ENCODE measurements at regions not wholly inside any gene's neighbourhood (a gene's known extent, or its start where the extent isn't known, plus 50 kb on each side); places are given as distances from the start of the nearest gene placed in this dataset.
"Not testable (repeated sequence)": the region's sequence is repeated elsewhere in the genome, so short reads cannot be mapped to it uniquely, and the experiment has no call there.

DNA sequence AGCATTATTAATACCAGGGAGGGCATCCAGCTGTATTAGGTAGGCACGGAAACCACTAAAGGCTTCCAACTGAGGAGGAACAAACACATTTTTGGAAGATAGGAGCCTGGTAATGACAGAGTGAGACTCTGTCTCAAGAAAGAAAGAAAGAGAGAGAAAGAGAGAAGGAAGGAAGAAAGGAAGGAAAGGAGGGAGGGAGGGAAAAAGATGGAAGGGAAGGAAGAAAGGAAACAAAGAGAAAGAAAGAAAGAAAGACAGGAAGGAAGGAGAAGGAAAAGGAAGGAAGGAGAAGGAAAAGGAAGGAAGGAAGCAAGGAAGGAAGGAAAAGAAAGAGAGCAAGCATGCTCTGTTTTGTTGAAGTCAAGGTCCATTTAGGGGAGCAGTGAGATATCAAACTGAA lies 103.8 kb upstream of the RFX8 start:
- intact Hi-C loops (cut with micrococcal nuclease), result no loop called here

DNA sequence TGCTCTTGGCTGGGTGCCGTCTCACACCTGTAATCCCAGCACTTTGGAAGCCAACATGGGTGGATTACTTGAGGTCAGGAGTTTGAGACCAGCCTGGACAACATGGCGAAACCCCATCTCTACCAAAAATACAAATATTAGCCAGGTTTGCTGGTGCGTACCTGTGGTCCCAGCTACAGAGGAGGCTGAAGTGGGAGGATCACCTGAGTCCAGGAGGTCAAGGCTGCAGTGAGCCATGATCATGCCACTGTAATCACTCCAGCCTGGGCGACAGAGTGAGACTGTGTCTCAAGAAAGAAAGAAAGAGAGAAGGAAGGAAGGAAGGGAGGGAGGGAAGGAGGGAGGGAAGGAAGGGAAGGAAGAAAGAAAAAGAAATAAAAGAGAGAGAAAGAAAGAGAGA lies 103.2 kb upstream of the RFX8 start:
- CTCF ChIA-PET; H3K4me3 ChIP-seq (replicated peaks in 1 of 2; ENCODE audit: low read depth in 1 of 2, low read length in 2 of 2); H3K36me3 ChIP-seq (ENCODE audit: control insufficient read depth in 1 of 2, insufficient read depth in 2 of 2, low read length in 2 of 2); BruUV-seq (replicated peaks); ATAC-seq; H3K27me3 ChIP-seq (ENCODE audit: insufficient read depth, low read length); POLR2A ChIA-PET; intact Hi-C loops (cut with micrococcal nuclease); H3K27ac ChIP-seq (ENCODE audit: low read depth, low read length); H3K4me2 ChIP-seq (ENCODE audit: low read length); H3K79me2 ChIP-seq (ENCODE audit: insufficient read depth, low read length); H3K9ac ChIP-seq (ENCODE audit: low read length); DNase-seq (ENCODE audit: low read depth, low spot score); H4K20me1 ChIP-seq (ENCODE audit: insufficient read depth); H3K9me2 ChIP-seq (ENCODE audit: insufficient read depth); H3K4me1 ChIP-seq (ENCODE audit: control insufficient read depth in 1 of 2, insufficient read depth in 2 of 2, low read length in 2 of 2); H2AFZ ChIP-seq (ENCODE audit: low read depth, low read length, poor library complexity, severe bottlenecking); H3K9me3 ChIP-seq (ENCODE audit: control insufficient read depth in 1 of 2, insufficient read depth in 1 of 2, low read depth in 1 of 2, low read length in 2 of 2): not testable (repeated sequence)
- RAD21 ChIA-PET (ENCODE audit: low non-redundant PET in 1 of 2, low total read pairs in 2 of 2, uncharacterized antibody in 2 of 2, unreplicated experiment in 2 of 2), result interaction anchor here in 1 of 2 experiments (0.7 kb wide), 1 partner anchor 159 kb away, joined by 4 read pairs; no protein-coding TSS in a partner anchor

More for the DNA sequence above, 103.8 kb upstream of the RFX8 start:
- BruUV-seq (replicated peaks), result no TSS peak
- no peak for TF ChIP-seq YY1 (IDR thresholded peaks at IDR 0.05; ENCODE audit: extremely low read depth, insufficient replicate concordance, low read depth, low read length)
- TF ChIP-seq, protein P1, sequence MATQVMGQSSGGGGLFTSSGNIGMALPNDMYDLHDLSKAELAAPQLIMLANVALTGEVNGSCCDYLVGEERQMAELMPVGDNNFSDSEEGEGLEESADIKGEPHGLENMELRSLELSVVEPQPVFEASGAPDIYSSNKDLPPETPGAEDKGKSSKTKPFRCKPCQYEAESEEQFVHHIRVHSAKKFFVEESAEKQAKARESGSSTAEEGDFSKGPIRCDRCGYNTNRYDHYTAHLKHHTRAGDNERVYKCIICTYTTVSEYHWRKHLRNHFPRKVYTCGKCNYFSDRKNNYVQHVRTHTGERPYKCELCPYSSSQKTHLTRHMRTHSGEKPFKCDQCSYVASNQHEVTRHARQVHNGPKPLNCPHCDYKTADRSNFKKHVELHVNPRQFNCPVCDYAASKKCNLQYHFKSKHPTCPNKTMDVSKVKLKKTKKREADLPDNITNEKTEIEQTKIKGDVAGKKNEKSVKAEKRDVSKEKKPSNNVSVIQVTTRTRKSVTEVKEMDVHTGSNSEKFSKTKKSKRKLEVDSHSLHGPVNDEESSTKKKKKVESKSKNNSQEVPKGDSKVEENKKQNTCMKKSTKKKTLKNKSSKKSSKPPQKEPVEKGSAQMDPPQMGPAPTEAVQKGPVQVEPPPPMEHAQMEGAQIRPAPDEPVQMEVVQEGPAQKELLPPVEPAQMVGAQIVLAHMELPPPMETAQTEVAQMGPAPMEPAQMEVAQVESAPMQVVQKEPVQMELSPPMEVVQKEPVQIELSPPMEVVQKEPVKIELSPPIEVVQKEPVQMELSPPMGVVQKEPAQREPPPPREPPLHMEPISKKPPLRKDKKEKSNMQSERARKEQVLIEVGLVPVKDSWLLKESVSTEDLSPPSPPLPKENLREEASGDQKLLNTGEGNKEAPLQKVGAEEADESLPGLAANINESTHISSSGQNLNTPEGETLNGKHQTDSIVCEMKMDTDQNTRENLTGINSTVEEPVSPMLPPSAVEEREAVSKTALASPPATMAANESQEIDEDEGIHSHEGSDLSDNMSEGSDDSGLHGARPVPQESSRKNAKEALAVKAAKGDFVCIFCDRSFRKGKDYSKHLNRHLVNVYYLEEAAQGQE (IDR thresholded peaks at IDR 0.05; ENCODE audit: low read depth), result no peak
- TF ChIP-seq CEBPB (IDR thresholded peaks at IDR 0.05; ENCODE audit: low read depth), result no peak
- TF ChIP-seq RAD21 (IDR thresholded peaks at IDR 0.05; ENCODE audit: low read depth), result no peak
- TF ChIP-seq FOSL1 (IDR thresholded peaks at IDR 0.05; ENCODE audit: low read depth), result no peak
- TF ChIP-seq, protein P2, sequence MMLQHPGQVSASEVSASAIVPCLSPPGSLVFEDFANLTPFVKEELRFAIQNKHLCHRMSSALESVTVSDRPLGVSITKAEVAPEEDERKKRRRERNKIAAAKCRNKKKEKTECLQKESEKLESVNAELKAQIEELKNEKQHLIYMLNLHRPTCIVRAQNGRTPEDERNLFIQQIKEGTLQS (IDR thresholded peaks at IDR 0.05), result no peak
- TF ChIP-seq, protein P3, sequence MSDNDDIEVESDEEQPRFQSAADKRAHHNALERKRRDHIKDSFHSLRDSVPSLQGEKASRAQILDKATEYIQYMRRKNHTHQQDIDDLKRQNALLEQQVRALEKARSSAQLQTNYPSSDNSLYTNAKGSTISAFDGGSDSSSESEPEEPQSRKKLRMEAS (IDR thresholded peaks at IDR 0.05), result no peak
- TF ChIP-seq CBX3 (IDR thresholded peaks at IDR 0.05; ENCODE audit: low read depth), result no peak
- TF ChIP-seq, protein P4, sequence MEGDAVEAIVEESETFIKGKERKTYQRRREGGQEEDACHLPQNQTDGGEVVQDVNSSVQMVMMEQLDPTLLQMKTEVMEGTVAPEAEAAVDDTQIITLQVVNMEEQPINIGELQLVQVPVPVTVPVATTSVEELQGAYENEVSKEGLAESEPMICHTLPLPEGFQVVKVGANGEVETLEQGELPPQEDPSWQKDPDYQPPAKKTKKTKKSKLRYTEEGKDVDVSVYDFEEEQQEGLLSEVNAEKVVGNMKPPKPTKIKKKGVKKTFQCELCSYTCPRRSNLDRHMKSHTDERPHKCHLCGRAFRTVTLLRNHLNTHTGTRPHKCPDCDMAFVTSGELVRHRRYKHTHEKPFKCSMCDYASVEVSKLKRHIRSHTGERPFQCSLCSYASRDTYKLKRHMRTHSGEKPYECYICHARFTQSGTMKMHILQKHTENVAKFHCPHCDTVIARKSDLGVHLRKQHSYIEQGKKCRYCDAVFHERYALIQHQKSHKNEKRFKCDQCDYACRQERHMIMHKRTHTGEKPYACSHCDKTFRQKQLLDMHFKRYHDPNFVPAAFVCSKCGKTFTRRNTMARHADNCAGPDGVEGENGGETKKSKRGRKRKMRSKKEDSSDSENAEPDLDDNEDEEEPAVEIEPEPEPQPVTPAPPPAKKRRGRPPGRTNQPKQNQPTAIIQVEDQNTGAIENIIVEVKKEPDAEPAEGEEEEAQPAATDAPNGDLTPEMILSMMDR (IDR thresholded peaks at IDR 0.05 in 2 of 3, conservative IDR thresholded peaks at IDR 0.05 in 1 of 3; ENCODE audit: borderline replicate concordance in 1 of 3, insufficient read depth in 1 of 3, low read depth in 2 of 3, low read length in 2 of 3), result no peak
- no peak for TF ChIP-seq ZFX (IDR thresholded peaks at IDR 0.05)
- DNase-seq (ENCODE audit: low read depth, low spot score) (no peak), ATAC-seq (no peak)
- no peaks in the 10 kb centered on the region for H3K36me3 ChIP-seq (ENCODE audit: control insufficient read depth in 1 of 2, insufficient read depth in 2 of 2, low read length in 2 of 2)
- no peaks in the 10 kb centered on the region for H3K9me2 ChIP-seq (ENCODE audit: insufficient read depth)
- H3K9me3 ChIP-seq (ENCODE audit: control insufficient read depth in 1 of 2, insufficient read depth in 1 of 2, low read depth in 1 of 2, low read length in 2 of 2), result no peaks in the 10 kb centered on the region
- no peak overlapping the region for H3K27ac ChIP-seq (ENCODE audit: low read depth, low read length)
- H3K9ac ChIP-seq (ENCODE audit: low read length), result no peak overlapping the region
- no peaks in the 10 kb centered on the region for H3K79me2 ChIP-seq (ENCODE audit: insufficient read depth, low read length)
- H2AFZ ChIP-seq (ENCODE audit: low read depth, low read length, poor library complexity, severe bottlenecking), result no peak overlapping the region
- ChIA-PET CTCF (no interaction called here), RAD21 (ENCODE audit: low non-redundant PET in 1 of 2, low total read pairs in 2 of 2, uncharacterized antibody in 2 of 2, unreplicated experiment in 2 of 2) (interaction anchor here in 1 of 2 experiments (0.7 kb wide), 1 partner anchor 160 kb away, joined by 4 read pairs; no protein-coding TSS in a partner anchor), POLR2A (no interaction called here)
- H3K4me2 ChIP-seq (ENCODE audit: low read length), result no peak overlapping the region
- no peaks in the 10 kb centered on the region for H3K4me1 ChIP-seq (ENCODE audit: control insufficient read depth in 1 of 2, insufficient read depth in 2 of 2, low read length in 2 of 2)
- H3K27me3 ChIP-seq (ENCODE audit: insufficient read depth, low read length), result 0 out of 2 replicates have a peak, but pooled peaks cover 7% of the 10 kb centered on the region
- H4K20me1 ChIP-seq (ENCODE audit: insufficient read depth), result no peaks in the 10 kb centered on the region
- H3K4me3 ChIP-seq (replicated peaks in 1 of 2; ENCODE audit: low read depth in 1 of 2, low read length in 2 of 2), result no peak overlapping the region

Measured in HCT116 (cell line).